Fibroblast of gingiva (primary cell): ENCODE measurements at regions not wholly inside any gene's neighbourhood (a gene's known extent, or its start where the extent isn't known, plus 50 kb on each side); places are given as distances from the start of the nearest gene placed in this dataset.
"Not testable (repeated sequence)": the region's sequence is repeated elsewhere in the genome, so short reads cannot be mapped to it uniquely, and the experiment has no call there.

Source experiments
- DNase-seq: peaks from one replicate; pipeline ENCODE4 v3.0.0-alpha.2; 2011; ENCODE audit warnings: low read depth

- DNase-seq: no peak
Observed at GRCh38 chr1:79220509-79220908, 214.0 kb upstream of the ADGRL4 start.

GRCh38 chr1:79215311-79215710 lies 208.8 kb upstream of the ADGRL4 start:
- DNase-seq: no peak

GRCh38 chr1:79207786-79208185 lies 201.3 kb upstream of the ADGRL4 start:
- no peak for DNase-seq

- no peak for DNase-seq
Observed at GRCh38 chr1:79207331-79207730, 200.8 kb upstream of the ADGRL4 start.

- DNase-seq: peak; percentile 14
Observed at GRCh38 chr1:79204779-79205479, 198.4 kb upstream of the ADGRL4 start.

- peak; percentile 56 for DNase-seq
Observed at GRCh38 chr1:79198832-79199231, 192.3 kb upstream of the ADGRL4 start.

GRCh38 chr1:79197421-79197820 lies 190.9 kb upstream of the ADGRL4 start:
- DNase-seq: peak; percentile 25

- DNase-seq: no peak
Observed at GRCh38 chr1:79196211-79196610, 189.7 kb upstream of the ADGRL4 start.

- DNase-seq: peak; percentile 58
Observed at GRCh38 chr1:79193211-79194079, 186.9 kb upstream of the ADGRL4 start.

- DNase-seq: no peak
Observed at GRCh38 chr1:79190074-79190473, 183.5 kb upstream of the ADGRL4 start.

GRCh38 chr1:79188337-79188736 lies 181.8 kb upstream of the ADGRL4 start:
- peak; percentile 14 for DNase-seq

GRCh38 chr1:79186260-79186659 lies 179.7 kb upstream of the ADGRL4 start:
- no peak for DNase-seq

GRCh38 chr1:79177844-79178243 lies 171.3 kb upstream of the ADGRL4 start:
- no peak for DNase-seq

GRCh38 chr1:79161077-79161476 lies 154.5 kb upstream of the ADGRL4 start:
- peak; percentile 59 for DNase-seq

GRCh38 chr1:79155991-79156390 lies 149.5 kb upstream of the ADGRL4 start:
- no peak for DNase-seq

GRCh38 chr1:79151006-79151796 lies 144.7 kb upstream of the ADGRL4 start:
- DNase-seq: no peak

GRCh38 chr1:79150576-79150975 lies 144.0 kb upstream of the ADGRL4 start:
- DNase-seq: no peak

- not testable (repeated sequence) for DNase-seq
Observed at GRCh38 chr1:79138227-79138626, 131.7 kb upstream of the ADGRL4 start.

- DNase-seq: no peak
Observed at GRCh38 chr1:79133774-79134364, 127.3 kb upstream of the ADGRL4 start.

- no peak for DNase-seq
Observed at GRCh38 chr1:79131626-79132025, 125.1 kb upstream of the ADGRL4 start.

- no peak for DNase-seq
Observed at GRCh38 chr1:79129914-79130313, 123.4 kb upstream of the ADGRL4 start.

GRCh38 chr1:79128722-79129121 lies 122.2 kb upstream of the ADGRL4 start:
- DNase-seq: peak; percentile 81
